Left cardiac atrium (tissue), 4 donors: ENCODE measurements at regions not wholly inside any gene's neighbourhood (a gene's known extent, or its start where the extent isn't known, plus 50 kb on each side); places are given as distances from the start of the nearest gene placed in this dataset.

Experiments used
- ATAC-seq, 2 donors: fragments of 200-7000 bp; cut with Tn5 transposase; one replicate each; pipeline ENCODE4 v1.9.1; 2020; ENCODE audit warnings: mild to moderate bottlenecking in 2 of 2, moderate library complexity in 2 of 2
- DNase-seq: peaks from one replicate; pipeline ENCODE4 v3.0.0-alpha.2; 2020
- intact Hi-C, 2 donors: fragments of 100-400 bp; cut with DNase I; formaldehyde crosslinking; loops; one replicate each; pipeline versions ENCODE4 v1.14.1 to v1.15.1; 2022 to 2023
- donor health status: DM: no; HTN: yes; CAD: no.
- donor health status: DM: no; HTN: yes; CAD: no; lungs with severe emphysema.
- donor health status: DM: yes; HTN: yes; CAD: no.
- donor health status: Dilated cardiomyopathy.

- no peak for ATAC-seq
- intact Hi-C loops, result no loop called here
- no peak for DNase-seq
These were observed 108.1 kb downstream of the MATN1 start for GRCh38 chr1:30615076-30615795.

- DNase-seq (no peak), ATAC-seq (no peak)
- intact Hi-C loops, result no loop called here
These were observed 110.2 kb downstream of the MATN1 start for GRCh38 chr1:30613188-30613587.

DNA sequence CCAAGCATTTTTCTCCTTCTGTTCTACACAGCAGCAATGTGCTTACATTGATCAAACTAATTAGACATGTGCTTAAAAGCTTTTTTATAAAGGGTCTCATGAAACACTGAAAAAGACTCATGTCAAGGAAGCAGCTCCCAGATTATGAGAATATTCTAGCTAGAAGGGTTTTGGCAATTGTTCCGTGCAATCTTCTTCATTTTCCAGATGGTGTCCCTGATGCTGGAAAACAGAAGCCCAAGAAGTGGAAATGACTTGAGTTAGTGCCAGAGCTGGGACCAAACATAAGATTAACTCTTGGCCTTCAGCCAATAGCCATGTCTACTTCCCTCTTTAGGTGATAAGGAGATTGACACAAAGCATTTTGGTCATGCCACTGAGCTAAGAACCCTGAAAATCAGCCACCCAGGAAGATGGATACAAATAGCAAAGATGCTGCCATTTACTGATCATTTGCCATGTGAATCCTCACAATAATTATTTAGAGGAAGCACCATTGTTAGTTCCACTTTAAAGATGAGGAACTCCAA is 110.8 kb downstream of the MATN1 start:
- DNase-seq, result no peak
- intact Hi-C loops, result no loop called here
- no peak for ATAC-seq

GRCh38 chr1:30611741-30612309 is 111.6 kb downstream of the MATN1 start:
- DNase-seq (no peak), ATAC-seq (no peak)
- intact Hi-C loops, result no loop called here

GRCh38 chr1:30610917-30611316 is 112.5 kb downstream of the MATN1 start:
- intact Hi-C loops, result no loop called here
- ATAC-seq, result peak in 1 of 2 donors; percentile 8
- DNase-seq, result no peak

GRCh38 chr1:30609999-30610345 is 113.4 kb downstream of the MATN1 start:
- DNase-seq (no peak), ATAC-seq (no peak)
- intact Hi-C loops, result no loop called here

DNA sequence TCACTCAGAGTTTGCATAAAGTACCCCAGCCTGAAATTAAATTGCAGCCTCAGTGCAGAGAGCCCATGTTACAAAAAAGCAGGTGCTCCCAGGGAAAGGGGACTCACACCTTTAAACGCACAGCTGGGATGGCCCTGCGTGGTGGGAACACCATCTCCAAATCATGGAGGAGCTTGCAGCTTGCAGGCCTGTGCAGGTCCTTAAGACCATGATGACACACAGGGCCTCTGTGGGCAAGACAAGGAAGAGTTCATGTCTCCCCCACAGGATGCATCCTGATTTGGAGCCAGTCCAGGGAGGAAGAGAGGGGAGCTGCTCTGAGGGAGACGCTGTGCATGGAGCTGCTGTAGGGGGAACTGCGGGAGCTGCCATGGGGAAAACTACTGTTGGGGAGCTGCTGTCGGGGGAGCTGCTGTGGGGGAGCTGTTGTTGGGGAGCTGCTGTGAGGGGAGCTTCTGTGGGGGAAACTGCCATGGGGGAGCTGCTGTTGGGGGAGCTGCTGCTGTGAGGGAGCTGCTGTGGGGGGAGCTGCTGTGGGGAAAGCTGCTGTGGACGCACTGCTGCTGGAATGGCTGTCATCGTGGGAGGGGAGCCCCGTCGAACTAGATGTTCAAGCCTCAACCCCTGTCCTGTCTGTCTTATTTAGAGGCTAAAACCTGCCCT is 113.9 kb downstream of the MATN1 start:
- DNase-seq (no peak), ATAC-seq (no peak)
- intact Hi-C loops, result no loop called here

- intact Hi-C loops, result no loop called here
- DNase-seq, result no peak
- no peak for ATAC-seq
These were observed 115.7 kb downstream of the MATN1 start for GRCh38 chr1:30607723-30608122.

DNA sequence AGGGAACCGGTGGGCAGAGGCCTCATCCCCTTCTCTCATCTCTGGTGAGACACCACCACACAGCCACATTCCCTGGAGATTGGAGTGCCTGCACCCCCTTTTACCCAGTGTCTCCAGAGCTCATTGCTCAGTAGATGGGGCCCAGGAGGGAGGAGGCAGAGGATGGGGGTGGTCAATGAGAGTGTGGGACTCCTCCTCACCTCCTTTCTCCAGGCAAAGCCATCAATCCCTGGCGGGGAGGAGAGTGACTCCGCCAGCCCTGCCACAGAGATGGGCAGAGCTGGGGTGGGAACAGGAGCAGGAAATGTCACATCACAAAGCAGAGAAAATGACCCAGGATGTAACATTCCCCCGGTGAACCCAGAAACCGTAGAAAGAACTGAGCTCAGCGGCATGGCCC is 117.2 kb downstream of the MATN1 start:
- intact Hi-C loops, result no loop called here
- ATAC-seq, result no peak
- no peak for DNase-seq

GRCh38 chr1:30605441-30605920 is 117.9 kb downstream of the MATN1 start:
- no peak for ATAC-seq
- DNase-seq, result no peak
- intact Hi-C loops, result no loop called here

DNA sequence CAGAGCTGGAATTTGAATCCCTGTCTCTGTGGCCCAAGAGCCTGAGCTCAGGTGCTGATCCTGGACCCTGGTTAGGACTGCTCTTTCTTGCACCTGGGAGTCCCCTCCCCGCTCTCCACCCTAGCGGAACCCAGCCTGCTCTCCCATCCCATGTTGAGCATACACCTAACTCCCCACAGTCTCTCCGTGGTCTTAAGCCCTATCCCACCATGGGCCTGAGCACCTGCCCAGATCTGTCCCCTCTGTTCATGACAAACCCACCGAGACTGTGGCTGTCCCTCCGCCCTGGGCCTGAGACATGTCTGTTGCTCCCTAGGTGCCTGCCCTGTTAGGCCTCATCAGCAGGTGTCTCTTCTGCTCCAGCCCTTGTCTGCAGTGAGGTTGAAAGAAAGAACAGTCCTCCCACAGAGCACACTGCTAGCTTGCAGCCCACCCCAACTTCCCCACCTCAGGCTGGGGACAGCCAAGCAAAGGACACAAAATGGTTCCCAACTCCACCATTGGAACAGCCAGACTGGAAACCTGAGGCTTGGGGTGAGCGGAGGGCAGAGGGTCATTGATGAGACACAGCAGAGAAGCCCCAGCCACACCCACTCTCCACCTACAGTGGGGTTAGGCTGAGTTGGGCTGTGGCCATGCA is 118.5 kb downstream of the MATN1 start:
- no peak for DNase-seq
- no peak for ATAC-seq
- intact Hi-C loops, result no loop called here

GRCh38 chr1:30603081-30603858 is 120.1 kb downstream of the MATN1 start:
- ATAC-seq (no peak), DNase-seq (no peak)
- intact Hi-C loops, result no loop called here

GRCh38 chr1:30601316-30602085 is 121.9 kb downstream of the MATN1 start:
- DNase-seq (no peak), ATAC-seq (no peak)

DNA sequence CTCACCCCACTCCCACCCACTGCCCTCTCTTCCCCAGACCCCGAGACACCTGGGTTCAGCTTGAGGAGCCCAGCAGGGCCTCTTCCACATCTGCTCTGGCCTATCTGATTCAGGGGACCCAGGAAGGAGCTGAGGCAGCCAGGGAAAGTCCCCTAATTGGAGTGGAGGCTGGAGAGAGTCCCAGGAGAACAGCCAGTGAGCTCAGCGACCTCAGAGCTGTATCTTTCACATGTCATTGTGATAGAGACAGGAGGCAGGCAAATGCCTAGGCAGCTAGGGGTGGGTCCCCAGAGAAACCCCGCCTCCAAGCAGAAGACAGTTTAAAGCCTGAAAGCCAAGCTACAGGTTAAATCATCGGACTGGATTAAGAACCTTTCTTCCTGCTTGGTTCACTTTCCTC is 122.7 kb downstream of the MATN1 start:
- ATAC-seq, result no peak
- DNase-seq, result no peak
- intact Hi-C loops, result no loop called here

More at GRCh38 chr1:30601316-30602085, 121.9 kb downstream of the MATN1 start:
- intact Hi-C loops, result no loop called here

DNA sequence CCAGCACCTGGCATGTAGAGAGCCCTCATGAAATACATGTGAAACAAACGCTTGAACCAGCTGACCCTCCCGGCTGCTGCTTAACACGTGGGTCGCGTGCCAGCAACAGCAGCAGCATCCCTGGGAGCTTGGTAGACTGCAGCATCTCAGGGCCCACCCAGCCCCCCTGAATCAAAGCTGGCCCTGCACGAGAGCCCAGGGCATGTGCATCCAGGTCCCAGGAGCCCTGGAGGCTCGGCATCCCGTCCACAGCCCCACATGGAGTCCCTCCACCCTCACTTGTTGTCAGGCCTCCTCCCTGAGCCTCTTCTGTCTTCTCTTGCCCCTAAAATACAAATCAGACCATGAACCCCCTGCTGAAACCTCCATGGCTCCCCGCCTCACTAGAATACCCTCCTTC is 123.1 kb downstream of the MATN1 start:
- intact Hi-C loops, result no loop called here
- DNase-seq, result no peak

GRCh38 chr1:30599721-30600120 is 123.7 kb downstream of the MATN1 start:
- DNase-seq (no peak), ATAC-seq (no peak)
- intact Hi-C loops, result no loop called here

More for the DNA sequence above, 123.1 kb downstream of the MATN1 start:
- no peak for ATAC-seq

- ATAC-seq (no peak), DNase-seq (no peak)
- intact Hi-C loops, result no loop called here
These were observed 124.7 kb downstream of the MATN1 start for GRCh38 chr1:30598571-30599114.

GRCh38 chr1:30597711-30598110 is 125.7 kb downstream of the MATN1 start:
- DNase-seq, result no peak
- intact Hi-C loops, result no loop called here
- no peak for ATAC-seq
